NCI-H1092 (cell line): ENCODE measurements at regions not wholly inside any gene's neighbourhood (a gene's known extent, or its start where the extent isn't known, plus 50 kb on each side); places are given as distances from the start of the nearest gene placed in this dataset.
A peak's percentile ranks its signal among the peaks of the same experiment; 100 is the strongest.

Experiments
- DNase-seq: peaks from one replicate; lab custom pipeline; 2025; lab: John Stamatoyannopoulos, UW

DNA sequence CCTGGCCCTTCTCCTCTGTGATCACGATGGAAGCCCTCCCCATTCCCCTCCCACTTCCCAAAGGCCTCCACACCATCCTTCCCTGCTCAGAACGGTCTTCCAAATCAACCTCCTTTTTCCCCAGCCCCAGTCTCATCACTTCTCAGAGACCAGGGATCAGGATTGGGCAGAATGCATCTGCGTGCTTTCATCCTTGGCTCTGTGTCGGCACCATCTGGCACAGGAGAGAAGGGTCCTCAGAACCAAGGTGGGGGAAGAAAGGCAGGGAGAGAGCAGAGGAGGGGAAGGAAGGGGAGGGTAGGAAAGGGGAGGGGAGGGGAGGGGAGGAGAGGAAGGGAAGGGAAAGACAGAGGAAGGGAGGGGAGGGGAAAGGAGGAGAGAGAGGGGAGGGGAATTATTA, 52.4 kb upstream of the FICD start:
- DNase-seq, result no peak

DNA sequence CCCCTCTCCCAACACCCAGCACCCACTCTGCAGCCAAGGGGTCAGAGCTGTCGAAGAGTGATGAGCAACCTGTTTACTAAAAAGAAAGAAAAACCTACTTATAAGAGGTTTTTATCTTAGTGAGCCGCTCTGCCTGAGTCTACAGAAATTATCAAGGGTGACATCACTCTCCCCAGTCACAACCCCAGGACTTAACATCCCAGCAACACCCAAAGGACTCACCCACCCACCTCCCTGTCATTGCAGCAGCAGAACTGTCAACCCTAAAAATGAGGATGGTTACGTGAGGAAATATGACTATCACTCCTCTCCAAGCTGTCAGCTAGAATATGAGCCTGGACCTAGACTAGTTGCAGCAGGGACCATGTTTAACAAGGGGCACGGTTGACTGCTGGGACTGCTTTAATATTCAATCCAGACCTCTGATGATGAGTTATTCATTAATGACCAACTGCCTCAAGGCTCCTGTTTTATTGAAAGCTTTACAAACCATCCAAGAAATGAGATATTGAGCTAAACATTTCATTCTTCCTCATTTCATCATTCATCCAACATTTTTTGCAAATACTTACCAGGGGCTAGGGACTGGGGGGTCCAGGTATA, 53.9 kb upstream of the FICD start:
- DNase-seq, result no peak

DNA sequence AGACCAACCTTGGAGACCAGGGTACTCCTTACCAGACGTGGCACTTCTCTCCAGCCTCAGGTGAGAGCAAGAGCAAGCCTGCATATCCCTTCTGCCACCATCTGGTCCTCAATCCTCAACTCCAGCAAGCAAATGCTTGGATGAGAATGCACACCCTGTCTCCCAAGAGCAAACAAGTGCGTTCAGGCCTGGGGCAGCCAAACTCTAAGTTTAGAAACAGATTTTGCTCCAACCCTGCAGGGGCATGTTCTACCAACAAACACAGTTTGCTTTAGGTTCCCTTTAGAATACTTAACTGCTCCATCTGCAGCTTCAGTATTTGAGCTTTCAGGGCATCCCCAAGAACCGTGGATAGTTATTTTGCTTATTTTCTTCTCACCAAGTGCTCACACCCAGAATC, 55.9 kb upstream of the FICD start:
- DNase-seq, result no peak

DNA sequence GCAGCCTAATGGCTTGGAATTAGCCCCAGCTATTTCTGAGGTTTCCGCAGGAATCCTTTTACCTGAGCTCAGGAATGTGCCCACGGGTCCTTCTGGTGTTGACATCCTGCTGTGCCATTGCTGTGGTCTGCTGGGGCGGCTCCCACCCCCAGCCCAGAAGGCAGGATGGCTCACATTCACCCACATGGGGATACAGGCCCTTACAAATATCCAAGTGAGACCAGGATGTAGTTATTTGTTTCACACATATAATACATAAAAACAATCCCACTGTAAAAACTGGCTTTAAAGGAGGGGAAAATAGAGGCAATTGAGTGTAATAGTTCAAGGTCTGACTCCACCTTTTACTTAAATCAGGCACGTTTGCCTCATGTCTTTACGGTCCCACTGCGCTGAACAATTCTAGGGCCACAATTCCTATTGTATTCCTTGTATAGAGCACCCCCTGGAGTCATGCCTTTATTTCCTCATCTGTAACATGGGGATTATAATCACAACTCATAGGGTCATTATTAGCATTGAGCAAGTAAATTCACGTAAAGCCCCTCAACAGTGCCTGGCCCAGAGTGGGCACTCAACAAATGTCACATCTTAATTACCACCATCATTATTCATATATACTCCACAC, 57.2 kb upstream of the FICD start:
- no peak for DNase-seq

DNA sequence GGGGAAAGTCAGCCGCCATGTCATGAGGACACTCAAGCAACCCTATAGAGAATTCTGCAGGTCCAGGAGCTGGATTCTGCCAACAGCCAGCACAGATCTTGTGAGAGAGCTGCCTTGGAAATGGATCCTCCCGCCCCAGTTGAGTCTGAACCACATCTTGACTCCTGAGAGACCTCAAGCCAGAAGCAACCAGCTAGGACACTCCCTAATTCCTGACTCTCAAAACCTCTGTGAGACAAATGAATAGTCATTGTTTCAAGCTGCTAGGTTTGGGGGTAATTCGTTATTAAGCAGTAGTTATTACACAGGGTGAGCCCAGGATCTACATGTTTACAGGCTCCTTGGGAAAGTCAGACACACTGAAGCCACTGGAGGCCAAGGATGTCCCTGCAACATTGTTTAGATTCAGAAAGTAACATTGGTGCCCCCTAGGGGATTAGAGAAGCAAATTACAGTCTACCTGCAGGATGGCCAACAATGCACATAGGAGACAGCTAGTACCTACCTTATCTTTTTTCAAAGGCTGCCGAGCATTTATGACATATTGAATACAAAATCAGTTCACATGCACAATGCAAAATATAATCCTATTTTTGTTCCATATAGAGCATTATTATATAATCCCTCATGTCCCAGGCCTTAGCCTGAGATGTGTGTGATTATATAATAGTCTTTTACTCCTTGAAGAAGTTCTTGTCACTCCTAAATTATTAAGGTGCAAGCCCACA, 57.9 kb upstream of the FICD start:
- DNase-seq, result peak; percentile 5

DNA sequence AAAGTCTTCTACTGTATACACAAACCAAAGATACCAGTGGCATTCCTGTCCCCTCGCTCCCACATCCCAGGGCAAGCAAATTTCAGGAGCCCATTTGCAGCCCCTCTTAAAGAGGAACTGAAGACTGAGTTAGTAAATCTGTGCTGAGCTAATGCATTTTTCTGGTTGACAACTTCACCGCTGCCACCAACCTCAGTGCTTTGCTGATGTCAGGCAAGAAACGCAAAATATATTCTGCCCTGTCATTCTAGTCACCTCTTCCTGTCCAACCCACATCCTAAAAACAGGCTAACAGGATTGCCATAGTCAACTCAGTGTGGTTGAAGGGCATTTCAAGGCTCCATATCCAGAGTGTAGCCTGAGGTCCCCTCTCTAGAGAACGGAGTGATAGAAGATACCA, 59.4 kb upstream of the FICD start:
- DNase-seq, result no peak

DNA sequence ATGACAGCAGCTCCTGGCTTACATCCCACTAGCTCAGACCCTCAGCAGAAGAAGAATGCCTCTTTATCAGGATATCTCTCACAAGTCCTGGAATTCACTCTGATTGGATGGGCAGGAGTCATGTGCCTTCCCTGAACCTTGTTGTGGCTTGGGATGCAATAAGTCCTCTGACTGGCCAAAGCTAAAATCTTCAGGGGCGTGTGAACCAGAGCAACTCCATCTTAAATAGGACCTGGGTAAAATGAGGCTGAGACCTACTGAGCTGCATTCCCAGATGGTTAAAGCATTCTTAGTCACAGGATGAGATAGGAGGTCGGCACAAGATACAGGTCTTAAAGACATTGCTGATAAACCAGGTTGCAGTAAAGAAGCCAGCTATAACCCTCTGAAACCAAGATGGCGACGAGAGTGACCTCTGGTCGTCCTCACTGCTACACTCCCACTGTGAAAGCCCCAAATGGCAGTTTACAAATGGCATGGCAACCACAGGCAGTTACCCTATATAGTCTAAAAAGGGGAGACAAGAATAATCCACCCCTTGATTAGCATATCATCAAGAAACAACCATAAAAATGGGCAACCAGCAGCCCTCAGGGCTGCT, 60.4 kb upstream of the FICD start:
- DNase-seq, result no peak

DNA sequence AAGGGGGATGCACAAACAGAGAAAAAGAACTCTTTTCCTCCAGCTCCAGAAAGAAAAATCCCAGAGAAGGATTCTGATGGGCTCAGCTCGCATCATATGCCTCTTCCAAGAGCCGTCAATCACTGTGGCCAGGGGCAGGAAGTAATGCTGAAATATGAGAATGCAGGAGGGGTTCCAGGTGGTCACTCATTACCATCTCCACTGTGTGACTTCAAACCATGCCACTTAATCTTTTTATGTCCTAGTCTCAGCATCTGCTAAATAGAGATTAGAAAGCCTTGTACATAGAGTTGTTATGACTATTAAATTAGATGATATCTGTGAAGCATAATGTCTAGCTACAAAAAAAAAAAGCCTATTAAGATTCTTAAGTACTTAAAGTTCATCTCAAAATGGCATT, 65.6 kb upstream of the FICD start:
- DNase-seq, result no peak

DNA sequence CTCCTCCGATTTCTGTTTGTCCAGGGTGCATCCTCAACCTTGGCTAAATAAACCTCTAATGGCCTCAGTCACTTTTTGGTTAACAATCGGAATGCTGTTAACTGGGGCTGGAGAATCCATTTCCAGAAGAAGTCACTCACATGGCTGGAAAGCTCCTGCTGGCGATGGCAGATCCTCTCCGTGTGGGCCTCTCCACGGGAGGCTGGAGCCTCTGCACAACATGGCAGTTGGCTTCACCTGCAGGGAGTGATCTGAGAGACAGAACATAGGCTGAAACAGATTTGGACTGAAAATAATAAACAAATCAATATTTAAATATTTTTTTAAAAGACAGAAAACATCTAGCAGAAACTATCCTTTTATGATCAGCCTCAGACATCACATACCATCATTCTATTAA, 66.8 kb upstream of the FICD start:
- DNase-seq, result no peak

DNA sequence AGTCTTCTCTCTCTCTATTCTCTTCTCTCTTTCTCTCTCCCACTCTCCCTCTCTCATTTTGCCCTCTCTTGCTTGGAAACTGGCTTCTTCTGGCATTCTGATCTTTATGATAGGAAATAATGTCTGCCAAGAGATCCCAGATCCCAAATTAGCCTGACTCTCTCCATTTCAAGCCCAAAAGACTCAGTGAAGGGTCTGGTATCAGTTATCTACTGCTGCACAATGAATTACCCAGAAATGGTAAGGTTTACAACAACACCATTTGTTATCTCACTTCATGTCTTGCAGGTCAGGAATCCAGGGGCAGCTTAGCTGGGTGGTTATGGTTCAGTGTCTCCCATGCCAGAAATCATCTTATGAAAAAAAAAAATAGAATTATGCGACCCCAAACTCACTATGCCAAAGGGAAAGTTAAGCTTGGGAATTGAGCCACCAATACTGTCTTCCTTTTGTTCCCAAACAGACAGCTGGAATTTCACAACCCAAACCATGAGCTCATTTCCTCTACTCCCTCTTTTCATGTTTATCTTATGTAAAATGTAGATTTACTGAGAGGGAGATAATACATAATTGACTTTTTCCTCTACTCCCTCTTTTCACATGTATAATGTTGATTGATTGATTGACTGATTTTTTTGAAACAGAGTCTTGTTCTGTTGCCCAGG, 67.8 kb upstream of the FICD start:
- no peak for DNase-seq

DNA sequence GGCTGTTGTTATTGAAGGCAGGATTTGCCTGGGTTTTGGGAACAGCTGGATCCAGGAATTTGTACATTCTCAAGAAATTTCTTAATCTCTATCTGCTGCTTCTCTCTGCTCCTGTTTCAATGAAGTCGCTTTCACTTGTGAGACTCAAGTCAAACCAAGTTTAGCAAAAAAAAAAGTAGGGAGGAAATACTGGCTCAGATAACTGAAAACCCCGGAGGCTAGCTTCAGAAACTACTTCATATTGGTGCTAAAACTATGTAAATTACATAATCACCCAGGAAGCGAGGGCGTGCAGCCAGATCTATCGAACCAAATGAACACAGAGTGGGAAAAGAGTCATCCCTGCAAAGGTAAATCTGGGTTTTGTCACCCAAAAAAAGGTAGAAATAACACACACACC, 68.3 kb upstream of the FICD start:
- DNase-seq, result no peak

DNA sequence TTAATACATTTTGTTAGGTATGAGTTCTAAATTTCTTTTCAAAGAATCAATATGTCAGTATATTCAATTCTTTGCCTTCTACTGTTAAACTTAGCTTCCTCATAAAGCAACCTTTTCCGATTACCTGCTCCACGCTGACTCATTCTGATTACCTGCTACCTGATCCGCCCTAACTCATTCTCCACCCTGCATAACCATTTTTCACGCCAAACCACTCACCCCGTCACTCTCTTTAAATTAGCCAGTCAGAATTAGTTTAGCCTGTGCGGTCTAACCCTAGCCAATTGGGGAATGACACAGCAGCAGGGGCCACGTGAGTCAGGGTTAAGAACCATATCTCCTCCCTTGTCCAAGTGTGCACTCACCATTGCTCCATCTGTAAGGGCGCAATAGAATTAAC, 72.2 kb upstream of the FICD start:
- no peak for DNase-seq

DNA sequence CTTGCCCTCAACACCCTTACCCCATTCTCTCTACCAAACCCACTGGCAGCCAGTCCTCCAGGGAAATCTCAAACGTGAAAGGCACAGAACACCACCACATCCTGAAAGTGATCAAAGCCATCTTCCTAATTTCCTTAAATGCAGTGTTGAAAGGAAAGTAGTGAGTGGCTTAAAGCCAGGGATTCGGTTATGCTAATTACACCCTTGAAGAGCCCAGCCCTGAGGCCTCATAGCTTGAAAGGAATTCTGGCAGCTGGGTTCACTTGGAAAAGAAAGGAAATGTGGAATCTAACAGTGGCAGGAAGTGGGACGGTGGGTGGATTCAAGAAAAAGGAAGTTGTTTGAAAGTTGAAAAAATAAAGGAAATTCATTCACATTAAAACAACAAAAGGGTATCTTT, 73.0 kb upstream of the FICD start:
- DNase-seq, result no peak

DNA sequence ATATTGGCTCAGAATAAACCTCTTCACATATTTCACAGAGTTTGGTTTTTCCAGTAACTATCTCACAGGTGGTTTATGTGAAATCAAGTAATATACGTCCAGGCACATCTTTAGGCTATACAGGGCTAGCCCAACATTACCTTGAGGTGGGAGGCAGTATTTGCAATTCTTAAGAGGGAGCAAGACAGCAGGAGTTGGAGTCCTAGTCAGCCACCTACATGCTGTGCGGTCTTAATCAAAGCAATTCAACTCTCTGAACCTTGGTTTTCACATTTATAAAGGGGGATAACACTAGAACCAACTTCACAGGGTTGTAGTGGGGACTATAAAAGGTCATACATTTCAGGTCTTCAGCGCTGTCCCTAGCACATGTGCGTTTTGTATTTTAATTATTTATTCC, 73.5 kb upstream of the FICD start:
- DNase-seq, result no peak

DNA sequence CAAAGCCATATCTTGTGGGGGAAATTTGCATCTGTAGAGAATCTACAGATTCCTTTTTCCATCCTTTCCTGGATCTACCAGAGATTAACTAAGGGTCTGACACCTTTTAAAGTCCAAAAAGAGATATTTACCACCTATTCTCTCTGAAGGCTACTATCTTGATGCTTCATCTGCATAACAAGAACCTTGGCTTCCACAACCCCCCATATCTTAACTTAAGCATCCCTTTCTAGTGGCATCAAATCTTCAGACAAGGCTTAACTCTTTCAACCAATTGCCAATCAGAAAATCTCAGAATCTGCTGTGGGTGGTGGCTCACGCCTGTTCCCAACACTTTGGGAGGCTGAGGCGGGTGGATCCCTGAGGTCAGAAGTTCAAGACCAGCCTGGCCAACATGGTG, 74.3 kb upstream of the FICD start:
- DNase-seq, result no peak

DNA sequence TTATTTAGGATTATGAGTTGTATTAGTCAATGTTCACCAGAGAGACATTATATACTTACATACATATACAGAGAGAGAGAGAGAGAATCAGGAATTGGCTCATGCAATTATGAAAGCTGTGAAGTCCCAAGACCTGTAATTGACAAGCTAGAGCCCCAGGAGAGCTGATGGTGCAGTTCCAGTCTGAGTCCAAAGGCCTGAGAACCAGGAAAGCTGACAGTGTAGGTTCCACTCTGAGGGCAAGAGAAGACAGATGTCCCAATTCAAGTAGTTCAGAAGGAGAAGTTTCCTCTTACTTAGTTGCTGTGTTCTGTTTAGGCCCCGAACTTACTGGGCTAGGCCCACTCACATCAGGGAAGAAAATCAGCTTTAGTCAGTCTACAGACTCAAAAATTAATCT, 76.4 kb upstream of the FICD start:
- no peak for DNase-seq

DNA sequence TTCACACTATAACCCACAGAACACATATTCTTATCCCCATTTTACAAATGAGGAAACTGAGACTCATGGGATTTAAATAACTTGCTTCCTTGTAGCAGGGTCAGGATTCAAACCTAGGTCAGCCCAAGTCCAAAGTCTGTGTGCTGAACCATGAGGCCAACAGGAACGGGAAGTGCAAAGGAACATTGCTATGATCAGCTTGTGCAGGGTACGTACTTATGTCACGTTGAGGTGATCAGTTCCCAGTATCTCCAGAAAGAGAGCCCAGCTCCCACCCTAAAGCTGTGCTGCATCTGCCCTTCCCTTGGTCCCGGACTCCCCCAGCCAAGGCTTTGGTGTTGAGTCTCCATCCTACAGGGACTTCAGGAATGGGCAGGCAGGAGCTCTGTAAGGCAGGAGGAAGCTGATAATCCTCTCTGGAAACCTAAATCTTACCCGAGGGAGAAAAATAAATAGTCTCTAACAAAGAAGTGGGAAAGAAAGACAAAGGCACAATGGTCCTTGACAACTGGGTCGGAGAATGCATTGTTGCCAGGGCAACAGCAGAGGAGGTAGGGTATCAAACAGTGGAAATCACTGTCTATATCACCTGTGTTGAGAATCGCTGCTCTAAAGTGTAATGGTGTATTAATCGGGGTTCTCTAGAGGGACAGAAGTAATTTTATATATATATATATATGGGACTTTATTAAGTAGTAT, 82.5 kb upstream of the FICD start:
- DNase-seq, result no peak

DNA sequence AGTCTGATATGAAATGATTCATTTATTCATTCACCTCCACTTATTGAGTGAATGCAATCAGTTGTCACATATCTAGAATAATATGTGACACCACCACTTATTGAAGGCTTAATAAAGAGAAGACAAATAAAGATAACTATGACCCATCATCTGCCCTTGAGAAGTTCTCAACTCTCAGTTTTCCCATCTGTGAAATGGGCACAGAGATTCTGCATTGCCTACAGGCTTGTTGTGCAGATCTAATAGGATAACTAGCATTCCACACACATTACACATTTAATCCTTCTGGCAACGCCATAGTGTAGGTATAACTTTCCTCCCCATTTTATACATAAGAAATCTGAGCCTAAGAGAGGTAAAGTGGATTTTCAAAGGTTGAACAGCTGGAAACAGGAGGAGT, 84.2 kb upstream of the FICD start:
- no peak for DNase-seq

DNA sequence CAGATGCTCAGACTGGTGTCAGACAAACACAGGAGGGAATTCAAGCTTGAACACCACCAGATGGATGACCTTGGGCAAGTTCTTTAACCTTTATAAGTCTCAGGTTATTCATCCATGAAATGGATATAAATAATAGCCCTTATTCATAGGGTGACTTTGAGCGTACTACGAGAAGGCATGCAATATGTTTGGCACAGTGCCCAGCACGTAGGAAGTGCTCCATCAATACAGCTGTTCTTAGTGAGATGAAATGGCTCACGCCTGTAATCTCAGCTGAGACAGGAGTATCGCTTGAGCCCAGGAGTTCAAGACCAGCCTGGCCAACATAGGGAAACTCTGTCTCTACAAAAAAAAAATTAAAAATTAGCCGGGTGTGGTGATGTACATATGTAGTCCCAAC, 84.8 kb upstream of the FICD start:
- no peak for DNase-seq

DNA sequence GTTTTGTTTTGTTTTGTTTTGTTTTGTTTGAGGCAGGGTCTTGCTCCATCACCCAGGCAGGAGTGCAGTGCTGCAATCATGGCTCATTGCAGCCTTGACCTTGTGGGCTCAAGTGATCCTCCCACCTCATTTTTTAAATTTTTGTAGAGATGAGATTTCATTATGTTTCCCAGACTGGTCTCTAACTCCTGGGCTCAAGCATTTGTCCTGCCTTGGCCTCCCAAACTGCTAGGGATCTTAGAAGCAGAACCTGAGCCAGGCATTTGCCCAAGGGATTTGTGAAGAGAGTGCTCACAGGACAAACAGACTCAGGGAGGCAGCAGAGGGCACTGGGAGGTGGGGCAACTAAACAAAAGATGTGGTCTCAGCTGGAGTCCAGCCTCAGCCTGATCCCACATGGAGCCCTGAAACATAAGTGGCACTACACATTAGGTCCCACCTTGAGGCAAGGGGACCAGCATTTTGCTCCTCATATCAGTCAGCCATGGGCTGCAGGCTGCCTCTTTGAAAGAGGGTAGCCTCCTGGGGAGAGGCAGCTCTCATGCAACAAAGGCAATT, 86.2 kb upstream of the CMKLR1 start:
- no peak for DNase-seq

DNA sequence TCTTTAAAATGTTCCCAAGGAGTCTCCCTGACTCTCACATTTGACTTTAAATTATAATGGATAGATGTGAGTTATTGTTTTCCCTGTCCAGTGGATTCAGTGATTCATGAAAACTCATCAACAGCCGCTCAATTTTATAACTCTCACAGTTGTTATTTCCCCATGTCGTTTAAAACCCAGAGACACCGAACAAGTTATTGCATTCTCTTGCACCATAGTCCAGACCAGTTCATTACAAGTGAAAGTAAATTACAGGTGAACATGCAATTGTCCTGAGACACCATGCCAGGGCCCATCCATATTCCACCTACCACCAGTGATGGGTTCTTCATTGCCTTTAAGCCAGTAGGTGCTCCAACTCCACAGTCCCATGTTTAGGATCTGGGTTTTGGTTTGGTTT, 85.7 kb upstream of the CMKLR1 start:
- no peak for DNase-seq

DNA sequence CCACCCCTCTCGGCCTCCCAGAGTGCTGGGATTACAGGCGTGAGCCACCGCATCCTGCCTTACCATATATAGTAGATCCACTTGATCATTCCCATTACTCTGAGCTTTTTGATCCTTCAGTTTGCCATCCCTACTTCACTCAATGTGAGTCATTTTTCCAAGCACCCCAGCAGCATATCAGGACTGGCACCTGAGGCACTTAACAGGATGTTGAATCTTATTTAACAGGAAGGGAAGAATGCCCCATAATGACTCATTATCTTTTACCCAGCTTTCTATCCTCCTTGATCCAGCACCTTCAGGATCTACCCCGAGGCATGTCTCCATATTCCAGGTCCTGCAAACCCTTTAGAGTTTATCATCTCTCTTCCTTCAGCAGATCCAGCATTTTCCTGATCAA, 84.9 kb upstream of the CMKLR1 start:
- no peak for DNase-seq
